Upper lobe of right lung (tissue), 1 donor: ENCODE measurements at regions not wholly inside any gene's neighbourhood (a gene's known extent, or its start where the extent isn't known, plus 50 kb on each side); places are given as distances from the start of the nearest gene placed in this dataset.

Experiments used
- ATAC-seq: fragments of 200-7000 bp; cut with Tn5 transposase; one replicate; pipeline ENCODE4 v1.9.1; 2020; ENCODE audit warnings: mild to moderate bottlenecking, moderate library complexity
- DNase-seq: peaks from one replicate; pipeline ENCODE4 v3.0.0-alpha.2; 2020
- H3K27ac ChIP-seq: fragments of 200-600 bp; one replicate; pipeline ENCODE4 v1.8.0; 2022
- H3K27me3 ChIP-seq: fragments of 200-600 bp; one replicate; pipeline ENCODE4 v1.8.0; 2022; ENCODE audit warnings: mild to moderate bottlenecking
- H3K36me3 ChIP-seq: fragments of 200-600 bp; one replicate; pipeline ENCODE4 v1.8.0; 2022
- H3K4me1 ChIP-seq: fragments of 200-600 bp; one replicate; pipeline ENCODE4 v1.8.0; 2022
- H3K4me3 ChIP-seq: fragments of 200-600 bp; one replicate; pipeline ENCODE4 v1.8.0; 2022; ENCODE audit warnings: mild to moderate bottlenecking
- H3K9me3 ChIP-seq: fragments of 200-600 bp; one replicate; pipeline ENCODE4 v1.8.0; 2022
- CTCF ChIP-seq: fragments of 200-600 bp; IDR thresholded peaks from one replicate; pipeline ENCODE4 v1.8.0; 2022; ENCODE audit warnings: antibody characterized with exemption
- intact Hi-C: fragments of 100-400 bp; cut with DNase I; formaldehyde crosslinking; loops from one replicate; pipeline ENCODE4 v1.11.0; 2022
- donor health status: DM: no; HTN: yes; CAD: no; lungs with severe emphysema.

GRCh38 chr14:39812532-39813320 lies 380.5 kb upstream of the FBXO33 start:
- H3K4me3 ChIP-seq, result no peak overlapping the region
- ATAC-seq (no peak), DNase-seq (no peak)
- H3K27ac ChIP-seq, result no peak overlapping the region
- TF ChIP-seq CTCF, result no peak
- H3K36me3 ChIP-seq, result no peaks in the 10 kb centered on the region
- no peaks in the 10 kb centered on the region for H3K4me1 ChIP-seq
- no peaks in the 10 kb centered on the region for H3K27me3 ChIP-seq
- intact Hi-C loops, result no loop called here
- H3K9me3 ChIP-seq, result no peaks in the 10 kb centered on the region

- H3K9me3 ChIP-seq, result no peaks in the 10 kb centered on the region
- H3K4me1 ChIP-seq, result no peaks in the 10 kb centered on the region
- ATAC-seq, result no peak
- H3K4me3 ChIP-seq, result no peak overlapping the region
- DNase-seq, result no peak
- no peak overlapping the region for H3K27ac ChIP-seq
- TF ChIP-seq CTCF, result no peak
- H3K27me3 ChIP-seq, result no peaks in the 10 kb centered on the region
- intact Hi-C loops, result no loop called here
- no peaks in the 10 kb centered on the region for H3K36me3 ChIP-seq
Observed at GRCh38 chr14:39807271-39807670, 375.0 kb upstream of the FBXO33 start.

- no peak for TF ChIP-seq CTCF
Observed at GRCh38 chr14:39784461-39784860, 352.2 kb upstream of the FBXO33 start.

GRCh38 chr14:39781466-39781865 lies 349.2 kb upstream of the FBXO33 start:
- intact Hi-C loops, result no loop called here
- no peak for TF ChIP-seq CTCF
- DNase-seq (no peak), ATAC-seq (no peak)
- Histone ChIP-seq H3K9me3 (no peaks in the 10 kb centered on the region), H3K4me1 (no peaks in the 10 kb centered on the region), H3K27me3 (no peaks in the 10 kb centered on the region), H3K36me3 (no peaks in the 10 kb centered on the region), H3K27ac (no peak overlapping the region), H3K4me3 (no peak overlapping the region)

More at GRCh38 chr14:39784461-39784860, 352.2 kb upstream of the FBXO33 start:
- no peak overlapping the region for H3K27ac ChIP-seq
- H3K27me3 ChIP-seq, result no peaks in the 10 kb centered on the region
- H3K4me3 ChIP-seq, result no peak overlapping the region
- DNase-seq (no peak), ATAC-seq (no peak)
- no peaks in the 10 kb centered on the region for H3K9me3 ChIP-seq
- no peaks in the 10 kb centered on the region for H3K36me3 ChIP-seq
- intact Hi-C loops, result no loop called here
- H3K4me1 ChIP-seq, result no peaks in the 10 kb centered on the region

GRCh38 chr14:39773387-39774126 lies 341.3 kb upstream of the FBXO33 start:
- no peaks in the 10 kb centered on the region for H3K9me3 ChIP-seq
- no peak for DNase-seq
- H3K27ac ChIP-seq, result no peak overlapping the region
- no peak for ATAC-seq
- no peaks in the 10 kb centered on the region for H3K27me3 ChIP-seq
- no peak for TF ChIP-seq CTCF
- intact Hi-C loops, result no loop called here
- H3K4me1 ChIP-seq, result no peaks in the 10 kb centered on the region
- no peak overlapping the region for H3K4me3 ChIP-seq
- H3K36me3 ChIP-seq, result no peaks in the 10 kb centered on the region
